Stomach (tissue), 4 donors: ENCODE measurements at regions not wholly inside any gene's neighbourhood (a gene's known extent, or its start where the extent isn't known, plus 50 kb on each side); places are given as distances from the start of the nearest gene placed in this dataset.

Experiments
- CTCF ChIP-seq, 7 experiments: fragments of 450-650 bp in 4 of 7; fragments of 200-600 bp in 3 of 7; sonication (generic) in 3 of 7; IDR thresholded peaks; one replicate each; pipeline ENCODE4 v1.5.1; 2016 to 2019; ENCODE audit warnings: antibody characterized with exemption in 7 of 7, control low read depth in 2 of 7, mild to moderate bottlenecking in 1 of 7
- EP300 ChIP-seq: sonication (generic); formaldehyde crosslinking; IDR thresholded peaks from one replicate; pipeline ENCODE4 v1.6.1; 2017; ENCODE audit warnings: antibody characterized with exemption
- POLR2A ChIP-seq, 4 donors: fragments of 450-650 bp; IDR thresholded peaks; one replicate each; pipeline ENCODE4 v1.6.1; 2016; ENCODE audit warnings: antibody characterized with exemption in 4 of 4, control low read depth in 2 of 4, mild to moderate bottlenecking in 1 of 4, moderate library complexity in 1 of 4
- POLR2AphosphoS5 ChIP-seq, 3 donors: sonication (generic); formaldehyde crosslinking; IDR thresholded peaks; one replicate each; pipeline ENCODE4 v1.6.1; 2016; ENCODE audit warnings: antibody characterized with exemption in 3 of 3

- TF ChIP-seq CTCF (IDR thresholded peaks at IDR 0.05) (no peak), EP300 (no peak), POLR2AphosphoS5 (IDR thresholded peaks at IDR 0.05) (no peak), POLR2A (IDR thresholded peaks at IDR 0.05) (no peak)
These were observed 61.1 kb upstream of the SNAP25 start for GRCh38 chr20:10157549-10157948.
